ENCODE measurements at regions not wholly inside any gene's neighbourhood (a gene's known extent, or its start where the extent isn't known, plus 50 kb on each side); places are given as distances from the start of the nearest gene placed in this dataset.
A peak's percentile ranks its signal among the peaks of the same experiment; 100 is the strongest.

- Histone ChIP-seq H3K9me3 (ENCODE audit: insufficient read depth in 2 of 2, low read depth in 1 of 2, low read length in 1 of 2) (no peaks in the 10 kb centered on the region), H2BK5ac (ENCODE audit: low read depth, low read length) (no peak overlapping the region), H3K18ac (ENCODE audit: extremely low read depth, low read length) (no peak overlapping the region), H4K91ac (replicated peaks; ENCODE audit: insufficient read length, low read length) (no peak overlapping the region), H4K8ac (ENCODE audit: extremely low read depth, insufficient read depth, low read length) (no peak overlapping the region), H3K4me1 (replicated peaks in 1 of 4; ENCODE audit: control insufficient read depth in 3 of 4, insufficient read depth in 4 of 4, low read length in 3 of 4) (no peaks in the 10 kb centered on the region), H3K27ac (ENCODE audit: low read depth, low read length) (no peak overlapping the region), H2BK12ac (ENCODE audit: low read depth, low read length) (no peak overlapping the region), H4K20me1 (replicated peaks in 1 of 2; ENCODE audit: control insufficient read depth in 1 of 2, insufficient read depth in 2 of 2, low read length in 2 of 2) (no peaks in the 10 kb centered on the region), H2AFZ (ENCODE audit: low read length) (no peak overlapping the region), H3K4ac (replicated peaks; ENCODE audit: insufficient read length, low read depth, low read length) (no peak overlapping the region), H3K27me3 (replicated peaks in 1 of 4; ENCODE audit: control insufficient read depth in 3 of 4, extremely low read depth in 1 of 4, insufficient read depth in 3 of 4, low read length in 3 of 4) (no peaks in the 10 kb centered on the region), H2BK15ac (ENCODE audit: low read length) (no peak overlapping the region), H3K79me2 (ENCODE audit: control insufficient read depth in 1 of 2, insufficient read depth in 2 of 2, low read length in 2 of 2) (no peaks in the 10 kb centered on the region), H3K23me2 (ENCODE audit: low read depth, low read length) (peaks cover 2% of the 10 kb centered on the region; the same call in 1 of the 2 replicates), H3K79me1 (ENCODE audit: low read depth, low read length) (no peaks in the 10 kb centered on the region), H3K36me3 (ENCODE audit: control insufficient read depth in 2 of 4, insufficient read depth in 4 of 4, low read length in 3 of 4) (no peaks in the 10 kb centered on the region), H3K4me2 (ENCODE audit: insufficient read depth in 1 of 2, low read depth in 2 of 2, low read length in 2 of 2) (no peak overlapping the region), H3K14ac (ENCODE audit: insufficient read length) (no peak overlapping the region), H3K23ac (ENCODE audit: insufficient read length) (no peak overlapping the region), H2BK120ac (replicated peaks; ENCODE audit: low read depth, low read length) (no peak overlapping the region), H3K4me3 (ENCODE audit: extremely low read depth in 1 of 4, insufficient read depth in 2 of 4, low read depth in 3 of 4, low read length in 4 of 4) (no peak overlapping the region), H3K9ac (replicated peaks in 1 of 4; ENCODE audit: extremely low read depth in 1 of 4, low read depth in 3 of 4, low read length in 3 of 4) (no peak overlapping the region), H2BK20ac (ENCODE audit: low read length) (no peak overlapping the region), H3K56ac (replicated peaks; ENCODE audit: insufficient read length, low read depth, low read length) (no peak overlapping the region), H4K5ac (ENCODE audit: insufficient read length, low read depth, low read length) (no peak overlapping the region), H2AK5ac (ENCODE audit: low read depth, low read length) (no peak overlapping the region)
- DNase-seq (ENCODE audit: low read depth in 1 of 2, low spot score in 2 of 2) = peak in 1 of 2 experiments; percentile 47
- ChIA-PET POLR2A (ENCODE audit: partially characterized antibody) (interaction anchor here (0.7 kb wide), 1 partner anchor 15 kb away, joined by 3 read pairs; no protein-coding TSS in a partner anchor), CTCF (ENCODE audit: partially characterized antibody) (interaction anchor here (0.5 to 2.3 kb wide), 29 partner anchors 10 to 1060 kb away, joined by 3 to 11 read pairs (median 4); no protein-coding TSS in a partner anchor)
- no peak for TF ChIP-seq CBX5 (IDR thresholded peaks at IDR 0.05; ENCODE audit: low read depth, low read length)
- peak; percentile 63 to 68 for TF ChIP-seq RAD21 (IDR thresholded peaks at IDR 0.05 in 1 of 2, conservative IDR thresholded peaks at IDR 0.05 in 1 of 2; ENCODE audit: low read depth in 2 of 2, low read length in 2 of 2)
- no peak for TF ChIP-seq ATF3 (IDR thresholded peaks at IDR 0.05; ENCODE audit: insufficient read depth, low read depth, low read length)
- no peak for TF ChIP-seq CHD1 (IDR thresholded peaks at IDR 0.05; ENCODE audit: low read depth, low read length)
- no peak for TF ChIP-seq SP4 (IDR thresholded peaks at IDR 0.05; ENCODE audit: low read length)
- TF ChIP-seq CTCF (IDR thresholded peaks at IDR 0.05; ENCODE audit: control extremely low read depth in 1 of 3, insufficient read depth in 1 of 3, low read depth in 1 of 3, low read length in 3 of 3) = peak; percentile 35 to 62 (median 44)
- TF ChIP-seq CHD2 (IDR thresholded peaks at IDR 0.05; ENCODE audit: low read length) = no peak
- TF ChIP-seq RNF2 (IDR thresholded peaks at IDR 0.05; ENCODE audit: borderline replicate concordance, low read depth, low read length, missing control alignments, poor library complexity, severe bottlenecking) = no peak
- TF ChIP-seq BCL11A (IDR thresholded peaks at IDR 0.05; ENCODE audit: low read depth in 2 of 2, low read length in 2 of 2) = no peak
- no peak for TF ChIP-seq SRF (IDR thresholded peaks at IDR 0.05; ENCODE audit: low read depth, low read length)
- no peak for TF ChIP-seq CREB1 (IDR thresholded peaks at IDR 0.05)
- peak; percentile 45 for FAIRE-seq
- WGBS, 2 experiments (ENCODE audit: extremely low coverage in 1 of 2, insufficient coverage in 1 of 2, insufficient read length in 1 of 2, insufficient replicate concordance in 2 of 2, low coverage in 1 of 2, low lambda C conversion rate in 2 of 2, missing lambda C conversion rate in 1 of 2) = 67% methylated on average over 7 of the region's 7 CpGs; no CpG with 5 or more reads in 1 of the 2 experiments
Measured at GRCh38 chr16:73846356-73846755, 450.3 kb upstream of the PSMD7 start.

All from H1 (cell line).